Right renal cortex interstitium (tissue), 3 donors: ENCODE measurements at regions not wholly inside any gene's neighbourhood (a gene's known extent, or its start where the extent isn't known, plus 50 kb on each side); places are given as distances from the start of the nearest gene placed in this dataset.

ENCODE experiments used
- DNase-seq, 3 donors: peaks; one replicate each; pipeline ENCODE4 v3.0.0-alpha.2; 2013; ENCODE audit warnings: low read depth in 3 of 3, low spot score in 2 of 3

- no peak for DNase-seq
Observed at GRCh38 chr2:118527571-118527970, 319.9 kb downstream of the EN1 start.

GRCh38 chr2:118525346-118525745 is 322.1 kb downstream of the EN1 start:
- DNase-seq: no peak

GRCh38 chr2:118524911-118525310 is 322.5 kb downstream of the EN1 start:
- DNase-seq: no peak

- no peak for DNase-seq
Observed at GRCh38 chr2:118523761-118524160, 323.7 kb downstream of the EN1 start.

GRCh38 chr2:118521960-118522359 is 325.5 kb downstream of the EN1 start:
- DNase-seq: no peak

- DNase-seq: no peak
Observed at GRCh38 chr2:118521272-118521671, 326.2 kb downstream of the EN1 start.

- no peak for DNase-seq
Observed at GRCh38 chr2:118520246-118520645, 327.2 kb downstream of the EN1 start.

GRCh38 chr2:118519511-118519910 is 327.9 kb downstream of the EN1 start:
- DNase-seq: no peak

GRCh38 chr2:118510807-118511206 is 336.6 kb downstream of the EN1 start:
- no peak for DNase-seq

GRCh38 chr2:118509319-118510004 is 338.0 kb downstream of the EN1 start:
- DNase-seq: no peak

GRCh38 chr2:118508282-118508681 is 339.2 kb downstream of the EN1 start:
- DNase-seq: no peak

- no peak for DNase-seq
Observed at GRCh38 chr2:118505436-118505835, 342.0 kb downstream of the EN1 start.

- no peak for DNase-seq
Observed at GRCh38 chr2:118502106-118502505, 345.3 kb downstream of the EN1 start.

- no peak for DNase-seq
Observed at GRCh38 chr2:118498943-118499342, 348.5 kb downstream of the EN1 start.

- no peak for DNase-seq
Observed at GRCh38 chr2:118496870-118497611, 350.4 kb downstream of the EN1 start.

- DNase-seq: no peak
Observed at GRCh38 chr2:118496467-118496866, 351.0 kb downstream of the EN1 start.

GRCh38 chr2:118495290-118495689 is 352.2 kb downstream of the EN1 start:
- DNase-seq: no peak

- no peak for DNase-seq
Observed at GRCh38 chr2:118493213-118493612, 354.2 kb downstream of the EN1 start.

- DNase-seq: no peak
Observed at GRCh38 chr2:118492335-118492734, 355.1 kb downstream of the EN1 start.

- DNase-seq: no peak
Observed at GRCh38 chr2:118490330-118490729, 357.1 kb downstream of the EN1 start.

GRCh38 chr2:118489712-118490299 is 357.6 kb downstream of the EN1 start:
- no peak for DNase-seq

GRCh38 chr2:118481299-118481698 is 366.1 kb downstream of the EN1 start:
- no peak for DNase-seq
